Keratinocyte (primary cell): ENCODE measurements at regions not wholly inside any gene's neighbourhood (a gene's known extent, or its start where the extent isn't known, plus 50 kb on each side); places are given as distances from the start of the nearest gene placed in this dataset.
"Not testable (repeated sequence)": the region's sequence is repeated elsewhere in the genome, so short reads cannot be mapped to it uniquely, and the experiment has no call there.

ENCODE experiments used
- CTCF ChIP-seq, 3 experiments: IDR thresholded peaks in 1 of 3; conservative IDR thresholded peaks in 1 of 3; optimal IDR thresholded peaks in 1 of 3; 2 replicates in 2 of 3; 3 replicates in 1 of 3; pipeline versions ENCODE3 to v1.5.1; 2011; ENCODE audit warnings: low read length in 3 of 3, mild to moderate bottlenecking in 3 of 3, moderate library complexity in 2 of 3, control low read depth in 1 of 3, inconsistent platforms in 1 of 3; ENCODE audit not compliant: insufficient read depth in 2 of 3; ENCODE audit errors: extremely low read depth in 1 of 3
- EZH2 ChIP-seq: IDR thresholded peaks from one replicate; pipeline ENCODE4 v1.6.1; 2012; ENCODE audit warnings: inconsistent platforms, mild to moderate bottlenecking, low read length, moderate library complexity

GRCh38 chr6:112689183-112689858 is 342.2 kb downstream of the RFPL4B start:
- not testable (repeated sequence) for TF ChIP-seq CTCF (optimal IDR thresholded peaks at IDR 0.05 in 1 of 3, IDR thresholded peaks at IDR 0.05 in 1 of 3, conservative IDR thresholded peaks at IDR 0.05 in 1 of 3; ENCODE audit: extremely low read depth in 1 of 3, insufficient read depth in 2 of 3, low read length in 3 of 3); EZH2
